Keratinocyte (primary cell): ENCODE measurements at regions not wholly inside any gene's neighbourhood (a gene's known extent, or its start where the extent isn't known, plus 50 kb on each side); places are given as distances from the start of the nearest gene placed in this dataset.

Experiments
- EZH2 ChIP-seq: IDR thresholded peaks from one replicate; pipeline ENCODE4 v1.6.1; 2012; ENCODE audit warnings: inconsistent platforms, mild to moderate bottlenecking, low read length, moderate library complexity
- TF ChIP-seq, protein P1 (sequence below), 3 experiments: IDR thresholded peaks in 1 of 3; conservative IDR thresholded peaks in 1 of 3; optimal IDR thresholded peaks in 1 of 3; 2 replicates in 2 of 3; 3 replicates in 1 of 3; pipeline versions ENCODE3 to v1.5.1; 2011; ENCODE audit warnings: low read length in 3 of 3, mild to moderate bottlenecking in 3 of 3, moderate library complexity in 2 of 3, control low read depth in 1 of 3, inconsistent platforms in 1 of 3; ENCODE audit not compliant: insufficient read depth in 2 of 3; ENCODE audit errors: extremely low read depth in 1 of 3

DNA sequence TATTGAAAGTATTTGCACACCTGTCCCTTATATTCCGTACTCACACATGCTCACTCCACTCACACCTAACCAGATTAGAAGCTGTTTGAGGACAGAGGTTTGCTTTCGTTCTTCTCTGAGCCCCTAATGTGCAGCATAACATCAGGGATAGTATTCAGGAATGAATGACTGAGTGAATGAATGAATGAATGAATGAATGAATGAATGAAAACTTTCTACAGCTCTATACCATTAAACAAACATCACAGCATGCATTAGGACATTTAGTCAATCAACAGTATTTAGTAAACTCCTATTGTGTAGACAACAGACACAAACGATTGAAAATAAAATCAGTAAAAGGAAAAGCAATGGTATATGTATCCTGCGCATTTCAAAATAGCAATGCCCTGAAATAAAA, 212.7 kb downstream of the SHQ1 start:
- TF ChIP-seq, protein P1, sequence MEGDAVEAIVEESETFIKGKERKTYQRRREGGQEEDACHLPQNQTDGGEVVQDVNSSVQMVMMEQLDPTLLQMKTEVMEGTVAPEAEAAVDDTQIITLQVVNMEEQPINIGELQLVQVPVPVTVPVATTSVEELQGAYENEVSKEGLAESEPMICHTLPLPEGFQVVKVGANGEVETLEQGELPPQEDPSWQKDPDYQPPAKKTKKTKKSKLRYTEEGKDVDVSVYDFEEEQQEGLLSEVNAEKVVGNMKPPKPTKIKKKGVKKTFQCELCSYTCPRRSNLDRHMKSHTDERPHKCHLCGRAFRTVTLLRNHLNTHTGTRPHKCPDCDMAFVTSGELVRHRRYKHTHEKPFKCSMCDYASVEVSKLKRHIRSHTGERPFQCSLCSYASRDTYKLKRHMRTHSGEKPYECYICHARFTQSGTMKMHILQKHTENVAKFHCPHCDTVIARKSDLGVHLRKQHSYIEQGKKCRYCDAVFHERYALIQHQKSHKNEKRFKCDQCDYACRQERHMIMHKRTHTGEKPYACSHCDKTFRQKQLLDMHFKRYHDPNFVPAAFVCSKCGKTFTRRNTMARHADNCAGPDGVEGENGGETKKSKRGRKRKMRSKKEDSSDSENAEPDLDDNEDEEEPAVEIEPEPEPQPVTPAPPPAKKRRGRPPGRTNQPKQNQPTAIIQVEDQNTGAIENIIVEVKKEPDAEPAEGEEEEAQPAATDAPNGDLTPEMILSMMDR (optimal IDR thresholded peaks at IDR 0.05 in 1 of 3, IDR thresholded peaks at IDR 0.05 in 1 of 3, conservative IDR thresholded peaks at IDR 0.05 in 1 of 3; ENCODE audit: extremely low read depth in 1 of 3, insufficient read depth in 2 of 3, low read length in 3 of 3), result no peak
- TF ChIP-seq EZH2, result no peak
